Skeletal muscle cell (primary cell): ENCODE measurements at regions not wholly inside any gene's neighbourhood (a gene's known extent, or its start where the extent isn't known, plus 50 kb on each side); places are given as distances from the start of the nearest gene placed in this dataset.
A peak's percentile ranks its signal among the peaks of the same experiment; 100 is the strongest.
"Not testable (repeated sequence)": the region's sequence is repeated elsewhere in the genome, so short reads cannot be mapped to it uniquely, and the experiment has no call there.

Experiments used
- DNase-seq: peaks from one replicate; pipeline ENCODE4 v3.0.0-alpha.2; 2010; ENCODE audit warnings: low read depth
- H3K4me3 ChIP-seq: 2 replicates; pipeline ENCODE4 v1.5.1; 2011; ENCODE audit warnings: low read depth, mild to moderate bottlenecking, control low read depth, low read length, moderate library complexity

GRCh38 chr20:53669517-53670313, 76.1 kb upstream of the ZNF217 start:
- not testable (repeated sequence) for DNase-seq, H3K4me3 ChIP-seq

DNA sequence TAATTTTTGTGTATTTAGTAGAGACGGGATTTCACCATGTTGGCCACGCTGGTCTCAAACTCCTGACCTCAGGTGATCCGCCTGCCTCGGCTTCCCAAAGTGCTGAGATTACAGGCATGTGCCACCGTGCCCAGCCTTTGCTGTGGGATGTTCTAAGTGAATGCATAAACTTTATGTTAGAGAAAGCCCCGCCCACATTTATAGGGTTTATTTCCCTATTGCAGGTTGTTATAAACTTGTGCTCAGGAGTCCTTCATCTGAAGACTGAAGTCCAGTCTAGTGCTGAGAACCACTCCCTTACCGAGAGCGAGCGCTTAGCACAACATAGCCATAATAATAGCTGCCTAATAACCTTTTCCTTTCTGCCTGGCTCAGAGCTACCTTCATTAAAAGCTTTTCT, 75.4 kb upstream of the ZNF217 start:
- H3K4me3 ChIP-seq = no peak overlapping the region
- DNase-seq = no peak

DNA sequence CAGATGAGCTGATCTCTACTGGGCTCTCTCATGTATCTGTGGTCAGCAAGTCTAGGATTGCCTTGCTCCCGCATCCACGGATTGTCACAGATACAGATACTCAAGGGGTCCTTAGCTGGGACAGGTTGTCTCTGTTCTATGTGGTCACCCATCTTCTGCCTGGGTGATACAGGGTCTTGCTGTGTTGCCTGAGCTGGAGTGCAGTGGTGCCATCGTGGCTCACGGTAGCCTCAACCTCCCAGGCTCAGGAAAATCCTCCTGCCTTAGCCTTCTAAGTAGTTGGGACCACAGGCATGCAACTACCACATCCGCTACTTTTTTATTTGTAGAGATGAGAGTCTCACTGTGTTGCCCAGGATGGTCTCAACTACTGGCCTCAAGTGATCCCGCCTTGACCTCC, 72.5 kb upstream of the ZNF217 start:
- H3K4me3 ChIP-seq = no peak overlapping the region
- DNase-seq = no peak

- no peak for DNase-seq
- no peak overlapping the region for H3K4me3 ChIP-seq
Observed at GRCh38 chr20:53664121-53664520, 70.5 kb upstream of the ZNF217 start.

DNA sequence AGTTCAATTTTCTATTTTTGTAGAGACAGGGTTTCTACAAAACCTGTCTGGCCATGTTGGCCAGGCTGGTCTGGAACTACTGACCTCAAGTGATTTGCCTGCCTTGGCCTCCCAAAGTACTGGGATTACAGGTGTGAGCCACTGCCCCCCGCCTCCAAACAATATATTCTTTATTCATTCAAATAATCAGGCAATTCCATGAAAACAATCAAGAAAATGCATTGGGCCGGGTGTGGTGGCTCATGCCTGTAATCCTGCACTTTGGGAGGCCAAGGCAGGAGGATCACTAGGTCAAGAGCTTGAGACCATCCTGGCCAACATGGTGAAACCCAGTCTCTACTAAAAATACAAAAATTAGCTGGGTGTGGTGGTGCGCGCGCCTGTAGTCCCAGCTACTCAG, 69.9 kb upstream of the ZNF217 start:
- not testable (repeated sequence) for DNase-seq

GRCh38 chr20:53662595-53662994, 69.0 kb upstream of the ZNF217 start:
- H3K4me3 ChIP-seq = no peak overlapping the region
- no peak for DNase-seq

More for the DNA sequence above, 69.9 kb upstream of the ZNF217 start:
- not testable (repeated sequence) for H3K4me3 ChIP-seq

DNA sequence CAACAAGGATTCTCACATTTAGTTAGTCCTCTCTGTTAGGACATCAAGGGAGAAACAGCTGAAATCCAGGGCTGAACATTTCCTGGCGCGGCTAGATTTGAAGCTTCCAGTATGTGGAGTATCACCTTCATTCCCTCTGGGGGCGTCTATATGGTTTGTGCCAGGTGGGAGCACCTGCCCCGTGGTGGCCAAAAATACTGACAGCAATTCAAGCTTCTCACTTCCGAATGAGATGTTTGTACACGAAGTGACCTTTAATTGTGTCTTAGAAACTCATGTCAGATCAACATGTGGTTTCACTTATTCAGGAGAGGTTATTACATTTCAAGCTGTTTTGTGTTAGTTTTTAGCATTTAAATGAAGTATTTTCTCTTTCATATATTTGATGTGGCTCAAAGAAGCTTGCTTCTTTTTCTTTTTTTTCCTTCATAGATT, 67.3 kb upstream of the ZNF217 start:
- DNase-seq = no peak
- H3K4me3 ChIP-seq = no peak overlapping the region

- H3K4me3 ChIP-seq = peak overlapping the region; percentile 30
Observed at GRCh38 chr20:53660078-53660909, 66.7 kb upstream of the ZNF217 start.

DNA sequence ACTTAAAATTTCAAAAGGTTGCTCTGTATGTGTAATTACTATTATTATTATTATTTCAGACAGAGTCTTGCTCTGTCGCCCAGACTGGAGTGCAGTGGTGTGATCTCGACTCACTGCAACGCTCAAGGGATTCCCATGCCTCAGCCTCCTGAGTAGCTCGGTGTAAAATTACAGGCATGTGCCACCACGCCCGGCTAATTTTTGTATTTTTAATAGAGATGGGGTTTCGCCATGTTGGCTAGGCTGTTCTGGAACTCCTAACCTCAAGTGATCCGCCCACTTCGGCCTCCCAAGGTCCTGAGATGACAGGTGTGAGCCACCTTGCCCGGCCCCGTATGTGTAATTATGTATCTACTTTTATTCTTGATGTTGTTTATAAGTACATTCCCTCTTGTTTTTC, 65.3 kb upstream of the ZNF217 start:
- no peak overlapping the region for H3K4me3 ChIP-seq
- DNase-seq = no peak

More at GRCh38 chr20:53660078-53660909, 66.7 kb upstream of the ZNF217 start:
- DNase-seq = no peak

- DNase-seq = no peak
- H3K4me3 ChIP-seq = no peak overlapping the region
Observed at GRCh38 chr20:53658322-53658721, 64.7 kb upstream of the ZNF217 start.

DNA sequence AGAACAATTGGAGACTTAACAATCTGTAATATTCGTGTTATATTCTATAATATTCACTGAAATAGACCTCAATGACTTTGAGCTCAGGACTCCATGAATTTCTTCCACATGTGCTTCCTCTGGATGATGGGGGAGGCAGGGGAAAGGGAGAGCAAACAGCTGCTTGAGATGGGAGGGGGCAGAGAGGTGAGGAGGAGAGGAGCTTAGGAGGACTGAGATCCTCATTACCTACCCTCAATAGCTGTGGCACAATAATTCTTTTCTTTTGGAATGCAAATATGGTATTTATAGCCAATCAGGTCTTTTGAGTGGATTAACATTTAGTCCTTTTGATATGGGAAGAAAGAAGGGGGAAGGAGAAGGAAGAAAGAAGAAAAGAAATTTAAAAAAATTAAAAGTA, 64.1 kb upstream of the ZNF217 start:
- no peak for DNase-seq
- no peak overlapping the region for H3K4me3 ChIP-seq

DNA sequence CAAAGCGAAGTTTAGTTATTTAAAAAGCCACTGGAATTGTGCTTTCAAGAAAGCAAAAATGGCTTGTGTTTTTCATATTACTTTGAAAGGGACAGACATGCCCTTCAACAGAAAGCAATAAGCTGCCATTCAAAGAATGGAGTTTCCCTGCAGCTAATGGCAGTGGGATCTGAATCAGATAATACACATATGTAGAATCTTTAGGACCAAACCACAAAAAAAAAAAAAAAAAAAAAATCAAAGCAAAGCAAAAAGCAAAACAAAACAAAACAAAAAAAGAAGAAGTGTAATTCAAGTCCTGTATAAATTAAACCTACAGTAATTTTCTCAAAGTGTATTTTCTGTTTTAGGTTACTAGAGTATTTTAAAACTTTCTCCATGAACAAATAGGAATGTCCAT, 63.6 kb upstream of the ZNF217 start:
- DNase-seq = no peak
- H3K4me3 ChIP-seq = no peak overlapping the region

GRCh38 chr20:53656293-53657202, 62.9 kb upstream of the ZNF217 start:
- H3K4me3 ChIP-seq = no peak overlapping the region
- peak; percentile 53 for DNase-seq

DNA sequence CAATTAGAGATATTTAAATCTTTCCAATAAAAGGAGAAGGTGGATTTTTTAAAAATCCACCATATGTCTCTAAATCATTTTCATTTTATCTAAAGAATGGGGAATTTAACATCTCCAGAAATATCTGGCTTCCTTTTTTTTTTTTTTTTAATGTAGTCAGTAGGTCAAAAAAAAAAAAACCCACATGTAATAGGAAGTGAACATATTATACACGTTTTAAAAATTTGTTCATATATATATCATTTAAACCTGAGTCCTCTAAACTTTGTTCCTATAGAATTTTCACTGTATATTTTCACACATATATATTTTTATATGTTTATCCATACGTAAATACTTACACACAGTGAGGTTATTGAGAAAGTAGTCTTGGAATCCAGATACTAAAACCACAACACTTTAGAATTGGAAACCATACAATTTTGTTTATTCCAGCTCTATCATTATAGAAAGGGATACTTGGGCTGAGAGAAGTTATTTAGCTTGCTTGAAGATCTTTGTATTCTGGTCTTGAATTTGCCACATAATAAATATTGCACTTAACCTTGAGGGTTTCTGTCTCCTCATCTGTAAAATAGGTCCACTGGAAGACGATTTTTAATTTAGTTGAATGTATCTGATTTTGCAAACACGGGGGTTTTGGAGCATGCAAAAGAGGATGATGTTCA, 62.1 kb upstream of the ZNF217 start:
- DNase-seq = no peak
- no peak overlapping the region for H3K4me3 ChIP-seq

DNA sequence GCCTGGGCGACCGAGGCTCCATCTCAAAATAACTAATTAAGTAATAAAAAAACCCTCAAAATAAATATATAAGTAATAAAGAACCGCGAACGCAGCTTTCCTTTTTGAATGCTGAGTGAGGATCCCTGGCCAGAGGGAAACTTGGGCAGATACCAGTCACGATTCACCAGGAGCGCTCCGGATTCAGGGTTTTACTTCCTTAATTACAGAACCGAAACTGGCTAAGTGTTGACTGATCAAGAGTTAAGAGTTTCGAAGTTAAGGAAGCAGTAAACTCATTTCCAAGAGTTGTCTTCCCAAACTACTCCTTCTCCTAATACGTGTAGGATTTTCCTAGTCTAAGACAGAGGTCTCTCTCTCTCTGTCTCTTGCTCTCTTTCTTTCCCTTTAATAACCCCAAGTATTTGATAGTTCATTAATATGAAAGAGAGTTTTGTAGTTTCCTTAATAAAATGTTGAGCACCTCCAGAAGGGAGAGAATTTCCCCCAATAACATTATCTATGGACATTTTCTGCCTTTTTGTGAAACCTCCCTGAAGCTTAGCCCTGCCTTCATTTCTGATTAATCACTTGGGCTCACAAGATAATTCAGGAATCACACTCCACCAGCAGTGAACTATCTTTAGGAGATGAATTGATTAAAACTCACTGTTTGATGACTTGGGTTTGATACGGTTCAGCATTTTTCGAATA, 61.4 kb upstream of the ZNF217 start:
- DNase-seq = no peak
- no peak overlapping the region for H3K4me3 ChIP-seq

DNA sequence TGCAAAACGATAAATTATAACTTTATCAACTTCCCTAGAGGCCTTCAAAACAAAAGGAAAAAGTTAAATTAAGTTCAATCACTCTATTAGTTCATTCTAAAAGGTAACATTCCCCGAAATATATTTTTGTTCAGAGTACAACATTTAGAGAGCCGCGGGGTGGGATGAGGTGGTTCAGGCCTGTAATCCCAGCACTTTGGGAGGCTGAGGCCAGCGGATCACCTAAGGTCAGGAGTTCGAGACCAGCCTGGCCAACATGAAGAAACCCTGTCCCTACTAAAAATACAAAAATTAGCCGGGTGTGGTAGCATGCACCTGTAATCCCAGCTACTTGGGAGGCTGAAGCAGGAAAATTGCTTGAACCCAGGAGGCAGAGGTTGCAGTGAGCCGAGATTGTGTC, 60.9 kb upstream of the ZNF217 start:
- not testable (repeated sequence) for DNase-seq, H3K4me3 ChIP-seq

- DNase-seq = no peak
- no peak overlapping the region for H3K4me3 ChIP-seq
Observed at GRCh38 chr20:53652859-53653517, 59.3 kb upstream of the ZNF217 start.
